HCT116 (cell line): ENCODE measurements at regions not wholly inside any gene's neighbourhood (a gene's known extent, or its start where the extent isn't known, plus 50 kb on each side); places are given as distances from the start of the nearest gene placed in this dataset.

Source experiments
- EZH2 ChIP-seq: fragments of 200-600 bp; sonication (generic); IDR thresholded peaks from 2 replicates; pipeline ENCODE4 v1.6.1; 2017; ENCODE audit warnings: antibody characterized with exemption, mixed run types
- EZH2phosphoT487 ChIP-seq: fragments of 200-600 bp; IDR thresholded peaks from 2 replicates; pipeline ENCODE4 v1.6.1; 2018; ENCODE audit warnings: antibody characterized with exemption, borderline replicate concordance
- JUND ChIP-seq: IDR thresholded peaks from 2 replicates; pipeline ENCODE4 v1.6.1; 2012
- POLR2A ChIP-seq: IDR thresholded peaks from 2 replicates; pipeline ENCODE4 v1.7.0; 2011; ENCODE audit warnings: borderline replicate concordance; ENCODE audit not compliant: insufficient read depth, insufficient read length; ENCODE audit errors: extremely low read depth
- RAD21 ChIP-seq: IDR thresholded peaks from 2 replicates; pipeline ENCODE4 v1.6.1; 2012; ENCODE audit warnings: low read depth, mild to moderate bottlenecking
- REST ChIP-seq: IDR thresholded peaks from 2 replicates; pipeline ENCODE4 v1.6.1; 2012; ENCODE audit warnings: low read depth
- SIN3A ChIP-seq: IDR thresholded peaks from 2 replicates; pipeline ENCODE4 v1.6.1; 2012; ENCODE audit warnings: low read depth
- TCF7L2 ChIP-seq: IDR thresholded peaks from 2 replicates; pipeline ENCODE4 v1.7.0; 2011; ENCODE audit warnings: borderline replicate concordance, inconsistent platforms; ENCODE audit not compliant: insufficient read depth, insufficient read length; ENCODE audit errors: extremely low read depth
- YY1 ChIP-seq: IDR thresholded peaks from 2 replicates; pipeline ENCODE4 v1.6.1; 2011; ENCODE audit warnings: low read length, low read depth, moderate library complexity, mild to moderate bottlenecking; ENCODE audit not compliant: insufficient replicate concordance; ENCODE audit errors: extremely low read depth
- ZBTB33 ChIP-seq: IDR thresholded peaks from 2 replicates; pipeline ENCODE4 v1.6.1; 2011; ENCODE audit warnings: mild to moderate bottlenecking, low read length, moderate library complexity; ENCODE audit not compliant: insufficient replicate concordance; ENCODE audit errors: extremely low read depth
- ZNF274 ChIP-seq: fragments of 200-500 bp; sonication (Bioruptor generic); IDR thresholded peaks from 2 replicates; pipeline ENCODE4 v1.6.1; 2014; ENCODE audit warnings: mild to moderate bottlenecking, low read depth, low read length, inconsistent platforms
- TF ChIP-seq, protein P1 (sequence below), 3 experiments: fragments of 200-600 bp in 1 of 3; sonication (generic) in 1 of 3; IDR thresholded peaks in 2 of 3; conservative IDR thresholded peaks in 1 of 3; 2 replicates each; pipeline ENCODE4 v1.5.1; 2012 to 2017; ENCODE audit warnings: low read depth in 2 of 3, low read length in 2 of 3, antibody characterized with exemption in 1 of 3, borderline replicate concordance in 1 of 3, control low read depth in 1 of 3, mild to moderate bottlenecking in 1 of 3, mixed read lengths in 1 of 3, mixed run types in 1 of 3, moderate library complexity in 1 of 3; ENCODE audit not compliant: insufficient read depth in 1 of 3

- TF ChIP-seq POLR2A = no peak
- no peak for TF ChIP-seq TCF7L2
- TF ChIP-seq, protein P1, sequence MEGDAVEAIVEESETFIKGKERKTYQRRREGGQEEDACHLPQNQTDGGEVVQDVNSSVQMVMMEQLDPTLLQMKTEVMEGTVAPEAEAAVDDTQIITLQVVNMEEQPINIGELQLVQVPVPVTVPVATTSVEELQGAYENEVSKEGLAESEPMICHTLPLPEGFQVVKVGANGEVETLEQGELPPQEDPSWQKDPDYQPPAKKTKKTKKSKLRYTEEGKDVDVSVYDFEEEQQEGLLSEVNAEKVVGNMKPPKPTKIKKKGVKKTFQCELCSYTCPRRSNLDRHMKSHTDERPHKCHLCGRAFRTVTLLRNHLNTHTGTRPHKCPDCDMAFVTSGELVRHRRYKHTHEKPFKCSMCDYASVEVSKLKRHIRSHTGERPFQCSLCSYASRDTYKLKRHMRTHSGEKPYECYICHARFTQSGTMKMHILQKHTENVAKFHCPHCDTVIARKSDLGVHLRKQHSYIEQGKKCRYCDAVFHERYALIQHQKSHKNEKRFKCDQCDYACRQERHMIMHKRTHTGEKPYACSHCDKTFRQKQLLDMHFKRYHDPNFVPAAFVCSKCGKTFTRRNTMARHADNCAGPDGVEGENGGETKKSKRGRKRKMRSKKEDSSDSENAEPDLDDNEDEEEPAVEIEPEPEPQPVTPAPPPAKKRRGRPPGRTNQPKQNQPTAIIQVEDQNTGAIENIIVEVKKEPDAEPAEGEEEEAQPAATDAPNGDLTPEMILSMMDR (IDR thresholded peaks at IDR 0.05 in 2 of 3, conservative IDR thresholded peaks at IDR 0.05 in 1 of 3; ENCODE audit: borderline replicate concordance in 1 of 3, insufficient read depth in 1 of 3, low read depth in 2 of 3, low read length in 2 of 3) = no peak
- TF ChIP-seq YY1 = no peak
- TF ChIP-seq ZNF274 = no peak
- TF ChIP-seq JUND = no peak
- no peak for TF ChIP-seq SIN3A
- no peak for TF ChIP-seq REST
- no peak for TF ChIP-seq EZH2phosphoT487
- no peak for TF ChIP-seq ZBTB33
- TF ChIP-seq EZH2 = no peak
- no peak for TF ChIP-seq RAD21
Measured at GRCh38 chr2:125341353-125341752, 1314.6 kb upstream of the GYPC start.
